ENCODE measurements at regions not wholly inside any gene's neighbourhood (a gene's known extent, or its start where the extent isn't known, plus 50 kb on each side); places are given as distances from the start of the nearest gene placed in this dataset.

DNA sequence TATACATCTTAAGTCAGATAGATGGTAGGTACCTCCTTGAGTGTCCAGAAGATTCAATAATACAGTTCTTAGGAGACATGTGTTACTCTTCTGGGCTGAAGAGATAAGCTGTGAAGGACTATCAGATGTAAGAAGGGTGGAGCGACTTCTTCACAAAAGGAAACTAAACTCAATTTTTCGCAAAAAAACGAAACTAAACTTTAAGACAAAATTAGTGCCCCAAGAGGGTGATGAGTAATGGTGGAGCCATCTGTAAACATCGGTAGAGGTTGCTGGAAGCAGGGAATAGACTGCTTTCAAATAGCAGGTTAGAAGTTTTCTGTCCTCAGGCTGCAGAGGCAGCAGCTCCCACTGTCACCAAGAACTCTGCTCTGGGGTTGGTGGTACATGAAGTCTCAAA lies 111.6 kb upstream of the TACR1 start:
- TF ChIP-seq POLR2AphosphoS2 (IDR thresholded peaks at IDR 0.05; ENCODE audit: low read length), result no peak
- TF ChIP-seq RFX5 (IDR thresholded peaks at IDR 0.05; ENCODE audit: low read depth, low read length), result no peak

Measured in K562 (cell line).